ENCODE measurements at regions not wholly inside any gene's neighbourhood (a gene's known extent, or its start where the extent isn't known, plus 50 kb on each side); places are given as distances from the start of the nearest gene placed in this dataset.

- no peak for DNase-seq
Observed at GRCh38 chr21:27572696-27573095, 605.8 kb upstream of the ADAMTS5 start.

GRCh38 chr21:27571706-27572105, 604.8 kb upstream of the ADAMTS5 start:
- H3K36me3 ChIP-seq, result no peaks in the 10 kb centered on the region
- TF ChIP-seq CTCF (IDR thresholded peaks at IDR 0.05; ENCODE audit: low read depth, low read length), result no peak
- no peak overlapping the region for H3K4me3 ChIP-seq (ENCODE audit: low read depth, low read length)
- no peak for DNase-seq
- H3K9me3 ChIP-seq (ENCODE audit: severe bottlenecking), result no peaks in the 10 kb centered on the region
- peaks cover 50% of the 10 kb centered on the region for H3K27me3 ChIP-seq (ENCODE audit: insufficient read depth, low read depth, severe bottlenecking)
- H3K27ac ChIP-seq, result no peak overlapping the region

More at GRCh38 chr21:27572696-27573095, 605.8 kb upstream of the ADAMTS5 start:
- Histone ChIP-seq H3K27ac (no peak overlapping the region), H3K4me3 (ENCODE audit: low read depth, low read length) (no peak overlapping the region), H3K27me3 (ENCODE audit: insufficient read depth, low read depth, severe bottlenecking) (peaks cover 43% of the 10 kb centered on the region), H3K36me3 (no peaks in the 10 kb centered on the region), H3K9me3 (ENCODE audit: severe bottlenecking) (no peaks in the 10 kb centered on the region)
- TF ChIP-seq CTCF (IDR thresholded peaks at IDR 0.05; ENCODE audit: low read depth, low read length), result no peak

GRCh38 chr21:27570306-27570868, 603.5 kb upstream of the ADAMTS5 start:
- H3K4me3 ChIP-seq (ENCODE audit: low read depth, low read length), result no peak overlapping the region
- TF ChIP-seq CTCF (IDR thresholded peaks at IDR 0.05; ENCODE audit: low read depth, low read length), result no peak
- H3K36me3 ChIP-seq, result no peaks in the 10 kb centered on the region
- DNase-seq, result no peak
- peaks cover 63% of the 10 kb centered on the region for H3K27me3 ChIP-seq (ENCODE audit: insufficient read depth, low read depth, severe bottlenecking)
- H3K27ac ChIP-seq, result no peak overlapping the region
- H3K9me3 ChIP-seq (ENCODE audit: severe bottlenecking), result no peaks in the 10 kb centered on the region

- H3K27me3 ChIP-seq (ENCODE audit: insufficient read depth, low read depth, severe bottlenecking), result peaks cover 64% of the 10 kb centered on the region
- DNase-seq, result no peak
- no peaks in the 10 kb centered on the region for H3K36me3 ChIP-seq
- no peak for TF ChIP-seq CTCF (IDR thresholded peaks at IDR 0.05; ENCODE audit: low read depth, low read length)
- no peak overlapping the region for H3K27ac ChIP-seq
- no peaks in the 10 kb centered on the region for H3K9me3 ChIP-seq (ENCODE audit: severe bottlenecking)
- no peak overlapping the region for H3K4me3 ChIP-seq (ENCODE audit: low read depth, low read length)
Observed at GRCh38 chr21:27569831-27570230, 602.9 kb upstream of the ADAMTS5 start.

- Histone ChIP-seq H3K9me3 (ENCODE audit: severe bottlenecking) (no peaks in the 10 kb centered on the region), H3K27ac (no peak overlapping the region)
- no peak for TF ChIP-seq CTCF (IDR thresholded peaks at IDR 0.05; ENCODE audit: low read depth, low read length)
Observed at GRCh38 chr21:27569091-27569490, 602.2 kb upstream of the ADAMTS5 start.

GRCh38 chr21:27567381-27567780, 600.5 kb upstream of the ADAMTS5 start:
- no peak for DNase-seq
- no peak overlapping the region for H3K4me3 ChIP-seq (ENCODE audit: low read depth, low read length)

More at GRCh38 chr21:27569091-27569490, 602.2 kb upstream of the ADAMTS5 start:
- H3K4me3 ChIP-seq (ENCODE audit: low read depth, low read length), result no peak overlapping the region
- H3K27me3 ChIP-seq (ENCODE audit: insufficient read depth, low read depth, severe bottlenecking), result peaks cover 64% of the 10 kb centered on the region
- H3K36me3 ChIP-seq, result no peaks in the 10 kb centered on the region
- no peak for DNase-seq

More at GRCh38 chr21:27567381-27567780, 600.5 kb upstream of the ADAMTS5 start:
- no peak overlapping the region for H3K27ac ChIP-seq
- no peak for TF ChIP-seq CTCF (IDR thresholded peaks at IDR 0.05; ENCODE audit: low read depth, low read length)
- H3K36me3 ChIP-seq, result no peaks in the 10 kb centered on the region
- H3K9me3 ChIP-seq (ENCODE audit: severe bottlenecking), result no peaks in the 10 kb centered on the region
- H3K27me3 ChIP-seq (ENCODE audit: insufficient read depth, low read depth, severe bottlenecking), result peaks cover 73% of the 10 kb centered on the region
